ENCODE measurements at regions not wholly inside any gene's neighbourhood (a gene's known extent, or its start where the extent isn't known, plus 50 kb on each side); places are given as distances from the start of the nearest gene placed in this dataset.
A peak's percentile ranks its signal among the peaks of the same experiment; 100 is the strongest.

GRCh38 chr22:27138471-27138870, 481.1 kb downstream of the MIAT start:
- Histone ChIP-seq H3K4me3 (no peak overlapping the region), H3K9me3 (replicated peaks in 1 of 3) (no peaks in the 10 kb centered on the region), H3K27ac (no peak overlapping the region), H3K36me3 (replicated peaks in 1 of 2) (no peaks in the 10 kb centered on the region), H3K4me1 (replicated peaks in 1 of 2) (peaks cover 0 to under 1% of the 10 kb centered on the region in 2 donors), H3K27me3 (peaks cover 6% of the 10 kb centered on the region)
- intact Hi-C loops (cut with DNase I): no loop called here
- WGBS, 4 donors: 82 to 89% (median 84%) methylated on average over 5 to 7 of the region's 7 CpGs
- TF ChIP-seq POLR2A (IDR thresholded peaks at IDR 0.05): no peak
- no peak for TF ChIP-seq CTCF (IDR thresholded peaks at IDR 0.05)
- no peak for DNase-seq

- peak in 5 of 7 donors; percentile 24 to 38 (median 30) for DNase-seq
- H3K27me3 ChIP-seq: peaks cover 6% of the 10 kb centered on the region
- H3K36me3 ChIP-seq (replicated peaks in 1 of 2): no peaks in the 10 kb centered on the region
- no peak overlapping the region for H3K27ac ChIP-seq
- H3K4me1 ChIP-seq (replicated peaks in 1 of 2): no peaks in the 10 kb centered on the region
- no peaks in the 10 kb centered on the region for H3K9me3 ChIP-seq (replicated peaks in 1 of 3)
- WGBS, 4 donors: 30 to 54% (median 46%) methylated on average over 2 to 11 of the region's 11 CpGs
- TF ChIP-seq POLR2A (IDR thresholded peaks at IDR 0.05) (no peak), CTCF (IDR thresholded peaks at IDR 0.05) (no peak)
- no peak overlapping the region for H3K4me3 ChIP-seq
- intact Hi-C loops (cut with DNase I): no loop called here
These were observed 482.6 kb downstream of the MIAT start for GRCh38 chr22:27139935-27140511.

- no peak for DNase-seq
- Histone ChIP-seq H3K4me3 (no peak overlapping the region), H3K36me3 (replicated peaks in 1 of 2) (no peaks in the 10 kb centered on the region), H3K27me3 (peaks cover 6% of the 10 kb centered on the region), H3K9me3 (replicated peaks in 1 of 3) (no peaks in the 10 kb centered on the region), H3K27ac (no peak overlapping the region), H3K4me1 (replicated peaks in 1 of 2) (no peaks in the 10 kb centered on the region)
- TF ChIP-seq CTCF (IDR thresholded peaks at IDR 0.05): no peak
- TF ChIP-seq POLR2A (IDR thresholded peaks at IDR 0.05): no peak
- WGBS, 4 donors: 43 to 59% (median 53%) methylated on average over 2 of the region's 2 CpGs
- intact Hi-C loops (cut with DNase I): no loop called here
These were observed 484.9 kb downstream of the MIAT start for GRCh38 chr22:27142286-27142685.

- TF ChIP-seq POLR2A (IDR thresholded peaks at IDR 0.05) (no peak), CTCF (IDR thresholded peaks at IDR 0.05) (no peak)
- H3K4me3 ChIP-seq: no peak overlapping the region
- DNase-seq: no peak
- H3K4me1 ChIP-seq (replicated peaks in 1 of 2): no peaks in the 10 kb centered on the region
- H3K9me3 ChIP-seq (replicated peaks in 1 of 3): no peaks in the 10 kb centered on the region
- WGBS, 4 donors: 61 to 71% (median 67%) methylated on average over 2 of the region's 2 CpGs
- no peaks in the 10 kb centered on the region for H3K27me3 ChIP-seq
- no peak overlapping the region for H3K27ac ChIP-seq
- H3K36me3 ChIP-seq (replicated peaks in 1 of 2): no peaks in the 10 kb centered on the region
- intact Hi-C loops (cut with DNase I): no loop called here
These were observed 486.9 kb downstream of the MIAT start for GRCh38 chr22:27144321-27144720.

Data from adrenal gland (tissue), 9 donors.